Endothelial cell (in vitro differentiated cells): ENCODE measurements at regions not wholly inside any gene's neighbourhood (a gene's known extent, or its start where the extent isn't known, plus 50 kb on each side); places are given as distances from the start of the nearest gene placed in this dataset.
A peak's percentile ranks its signal among the peaks of the same experiment; 100 is the strongest.

Experiments
- DNase-seq: peaks from one replicate; pipeline ENCODE4 v3.0.0; 2021; ENCODE audit warnings: low spot score
- H3K27ac Mint-ChIP-seq: one replicate; pipeline ENCODE4 v1.8.0; 2021; ENCODE audit warnings: mixed read lengths, inconsistent platforms; ENCODE audit not compliant: unreplicated experiment
- H3K27me3 Mint-ChIP-seq: one replicate; pipeline ENCODE4 v1.8.0; 2021; ENCODE audit warnings: mild to moderate bottlenecking, moderate library complexity, mixed read lengths, inconsistent platforms; ENCODE audit not compliant: unreplicated experiment
- H3K36me3 Mint-ChIP-seq: one replicate; pipeline ENCODE4 v1.8.0; 2021; ENCODE audit warnings: mild to moderate bottlenecking, low read depth, mixed read lengths, inconsistent platforms; ENCODE audit not compliant: unreplicated experiment
- H3K4me1 Mint-ChIP-seq: one replicate; pipeline ENCODE4 v1.8.0; 2021; ENCODE audit warnings: mild to moderate bottlenecking, mixed read lengths, inconsistent platforms; ENCODE audit not compliant: unreplicated experiment
- H3K4me3 Mint-ChIP-seq: one replicate; pipeline ENCODE4 v1.8.0; 2021; ENCODE audit warnings: mild to moderate bottlenecking, mixed read lengths, inconsistent platforms; ENCODE audit not compliant: unreplicated experiment
- H3K9me3 Mint-ChIP-seq: one replicate; pipeline ENCODE4 v1.8.0; 2021; ENCODE audit warnings: mixed read lengths, inconsistent platforms; ENCODE audit not compliant: unreplicated experiment
- TF ChIP-seq, protein P1 (sequence below): fragments of 200-600 bp; sonication (generic); IDR thresholded peaks from one replicate; pipeline ENCODE4 v1.5.0; 2021; ENCODE audit warnings: antibody characterized with exemption; ENCODE audit not compliant: unreplicated experiment

DNA sequence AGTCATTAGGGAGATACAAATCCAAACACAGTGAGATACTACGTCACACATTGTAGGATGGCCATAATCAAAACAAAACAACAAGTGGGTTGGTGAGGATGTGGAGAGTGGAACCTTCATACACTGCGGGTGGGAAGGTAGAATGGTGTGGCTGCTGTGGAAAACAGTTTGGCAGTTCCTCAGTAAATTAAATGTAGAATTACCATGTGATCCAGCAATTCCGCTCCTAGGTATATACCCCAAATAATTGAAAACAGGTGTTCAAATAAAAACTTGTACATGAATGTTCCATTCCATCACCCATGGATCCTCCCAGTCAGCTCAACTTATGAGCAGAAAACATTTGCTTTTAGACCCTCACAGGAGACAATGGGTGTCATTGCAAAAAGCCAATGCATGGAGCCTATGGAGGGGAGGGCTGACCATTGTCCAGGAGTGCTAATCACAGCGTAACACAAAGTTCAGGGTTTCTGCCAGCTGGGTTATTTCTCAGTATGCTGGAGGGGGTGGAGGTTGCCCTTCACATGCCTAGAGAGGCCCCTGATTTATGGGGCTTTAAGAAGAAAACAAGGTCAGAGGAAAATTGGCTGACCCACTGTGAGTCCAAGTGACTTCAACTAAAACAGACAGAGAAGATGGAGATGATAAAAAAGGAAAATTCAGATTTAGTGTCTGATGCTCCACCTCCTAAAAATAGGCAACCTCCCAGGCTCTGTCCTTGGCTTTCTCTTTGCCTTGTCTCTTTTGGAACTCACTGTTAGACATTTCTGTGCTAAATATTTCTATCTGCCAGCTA is 124.1 kb downstream of the WDR11 start:
- H3K27ac Mint-ChIP-seq = no peak overlapping the region
- no peak overlapping the region for H3K4me3 Mint-ChIP-seq
- no peak for DNase-seq
- H3K9me3 Mint-ChIP-seq = peaks cover 5% of the 10 kb centered on the region
- H3K36me3 Mint-ChIP-seq = peaks cover 15% of the 10 kb centered on the region
- peaks cover 7% of the 10 kb centered on the region for H3K27me3 Mint-ChIP-seq
- TF ChIP-seq, protein P1, sequence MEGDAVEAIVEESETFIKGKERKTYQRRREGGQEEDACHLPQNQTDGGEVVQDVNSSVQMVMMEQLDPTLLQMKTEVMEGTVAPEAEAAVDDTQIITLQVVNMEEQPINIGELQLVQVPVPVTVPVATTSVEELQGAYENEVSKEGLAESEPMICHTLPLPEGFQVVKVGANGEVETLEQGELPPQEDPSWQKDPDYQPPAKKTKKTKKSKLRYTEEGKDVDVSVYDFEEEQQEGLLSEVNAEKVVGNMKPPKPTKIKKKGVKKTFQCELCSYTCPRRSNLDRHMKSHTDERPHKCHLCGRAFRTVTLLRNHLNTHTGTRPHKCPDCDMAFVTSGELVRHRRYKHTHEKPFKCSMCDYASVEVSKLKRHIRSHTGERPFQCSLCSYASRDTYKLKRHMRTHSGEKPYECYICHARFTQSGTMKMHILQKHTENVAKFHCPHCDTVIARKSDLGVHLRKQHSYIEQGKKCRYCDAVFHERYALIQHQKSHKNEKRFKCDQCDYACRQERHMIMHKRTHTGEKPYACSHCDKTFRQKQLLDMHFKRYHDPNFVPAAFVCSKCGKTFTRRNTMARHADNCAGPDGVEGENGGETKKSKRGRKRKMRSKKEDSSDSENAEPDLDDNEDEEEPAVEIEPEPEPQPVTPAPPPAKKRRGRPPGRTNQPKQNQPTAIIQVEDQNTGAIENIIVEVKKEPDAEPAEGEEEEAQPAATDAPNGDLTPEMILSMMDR = no peak
- H3K4me1 Mint-ChIP-seq = no peaks in the 10 kb centered on the region

DNA sequence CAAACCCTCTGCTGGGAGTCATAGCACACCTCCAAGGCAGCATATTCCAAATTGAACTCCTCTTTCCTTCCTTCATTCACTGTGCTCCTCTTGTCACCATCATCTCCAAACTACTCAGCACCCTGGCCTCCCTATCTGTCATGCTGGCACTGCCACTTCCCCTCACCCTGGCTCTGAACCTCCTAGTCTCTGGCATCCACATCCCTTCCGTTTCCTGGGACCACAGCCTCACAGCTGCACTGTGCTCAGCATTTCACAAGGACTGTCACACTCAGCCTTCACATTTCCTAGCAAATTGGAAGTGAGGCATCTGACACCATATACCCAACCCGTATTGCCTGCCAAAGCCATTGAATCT is 124.7 kb downstream of the WDR11 start:
- peaks cover 5% of the 10 kb centered on the region for H3K9me3 Mint-ChIP-seq
- TF ChIP-seq, protein P1 = no peak
- H3K27ac Mint-ChIP-seq = no peak overlapping the region
- H3K4me3 Mint-ChIP-seq = peak overlapping the region; percentile 38
- peaks cover 15% of the 10 kb centered on the region for H3K36me3 Mint-ChIP-seq
- H3K4me1 Mint-ChIP-seq = peaks cover 6% of the 10 kb centered on the region
- peaks cover 7% of the 10 kb centered on the region for H3K27me3 Mint-ChIP-seq
- DNase-seq = no peak

DNA sequence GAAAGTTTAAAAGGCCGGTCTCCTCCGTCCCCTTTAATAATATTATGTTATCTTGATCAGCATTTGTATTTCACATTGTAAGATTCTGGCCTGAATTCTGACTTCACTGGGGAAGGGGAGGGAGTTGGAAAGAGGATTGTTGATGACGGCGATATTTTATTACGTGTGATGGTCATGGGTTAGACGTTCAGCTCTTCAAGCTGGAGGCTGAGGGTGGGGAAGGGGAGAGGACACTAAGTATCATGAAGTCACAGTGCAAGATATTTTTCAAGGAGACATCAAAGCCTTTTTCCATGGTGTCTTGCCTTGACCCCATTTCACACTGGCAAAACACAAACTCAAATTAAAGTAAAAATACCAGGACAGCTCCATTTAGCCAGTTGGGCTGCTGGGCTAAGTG is 126.7 kb downstream of the WDR11 start:
- TF ChIP-seq, protein P1 = no peak
- Mint-ChIP-seq H3K9me3 (peaks cover 5% of the 10 kb centered on the region), H3K27ac (no peak overlapping the region), H3K4me3 (no peak overlapping the region), H3K27me3 (peaks cover 7% of the 10 kb centered on the region), H3K36me3 (peaks cover 18% of the 10 kb centered on the region), H3K4me1 (peaks cover 23% of the 10 kb centered on the region)
- DNase-seq = no peak

DNA sequence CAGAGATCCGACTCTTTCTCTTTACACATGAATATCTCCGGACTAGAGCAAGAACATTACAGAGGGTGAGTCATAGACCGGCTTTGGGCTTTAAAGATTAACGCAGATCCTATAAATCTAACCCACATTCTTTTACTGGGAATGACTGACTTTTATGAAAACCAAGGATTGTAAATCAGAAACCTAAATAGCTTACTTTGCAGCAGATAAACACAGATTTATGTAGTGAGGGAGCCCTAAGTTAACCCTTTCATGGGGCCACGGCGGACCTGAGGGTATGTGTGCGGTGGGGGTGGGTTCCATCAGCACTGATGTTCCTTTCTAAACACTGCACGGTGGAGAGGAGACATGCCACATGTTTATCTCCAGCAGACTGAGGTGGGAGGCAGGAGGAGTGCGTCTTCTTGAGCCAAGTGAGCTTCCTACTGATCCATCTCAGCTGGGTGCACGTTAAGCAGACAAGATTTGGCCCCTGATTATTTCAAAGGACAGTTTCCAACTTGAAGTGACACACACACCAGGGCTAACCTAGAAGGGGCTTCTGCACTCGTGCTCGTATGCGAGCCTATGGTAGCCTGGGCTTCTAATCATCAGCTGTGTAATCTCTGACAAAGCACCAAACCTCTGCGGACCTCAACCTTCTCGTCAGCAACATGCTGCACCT is 127.6 kb downstream of the WDR11 start:
- peaks cover 29% of the 10 kb centered on the region for H3K4me1 Mint-ChIP-seq
- peaks cover 18% of the 10 kb centered on the region for H3K36me3 Mint-ChIP-seq
- H3K27ac Mint-ChIP-seq = no peak overlapping the region
- no peak overlapping the region for H3K4me3 Mint-ChIP-seq
- H3K27me3 Mint-ChIP-seq = peaks cover 7% of the 10 kb centered on the region
- no peak for DNase-seq
- peaks cover 5% of the 10 kb centered on the region for H3K9me3 Mint-ChIP-seq
- TF ChIP-seq, protein P1 = no peak
